Endothelial cell of hepatic sinusoid (primary cell): ENCODE measurements at regions not wholly inside any gene's neighbourhood (a gene's known extent, or its start where the extent isn't known, plus 50 kb on each side); places are given as distances from the start of the nearest gene placed in this dataset.
"Not testable (repeated sequence)": the region's sequence is repeated elsewhere in the genome, so short reads cannot be mapped to it uniquely, and the experiment has no call there.

Source experiments
- in situ Hi-C: cut with HindIII; loops from 2 replicates; pipeline ENCODE4 v1.10.0; 2017; ENCODE audit warnings: low sequenced_read_pairs

DNA sequence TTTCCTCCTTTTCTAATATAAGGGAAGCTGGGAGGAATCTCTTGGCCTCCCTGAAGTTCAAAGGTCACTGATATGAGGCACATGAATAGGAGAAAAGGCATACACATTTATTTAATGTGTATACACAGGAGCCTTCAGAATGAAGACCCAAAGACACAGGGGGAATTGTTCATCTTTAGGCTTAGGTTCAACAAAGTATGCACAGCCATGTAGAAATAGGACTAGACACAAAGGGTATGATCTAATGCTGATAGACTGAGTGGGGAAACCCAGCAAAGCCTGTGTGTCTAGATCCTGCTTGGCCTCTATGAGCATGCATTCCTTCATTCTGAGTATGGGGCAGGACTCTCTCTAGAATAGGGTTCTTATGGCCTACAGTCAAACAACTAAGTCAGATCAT, 177.1 kb upstream of the RFC3 start:
- in situ Hi-C loops: no loop called here

DNA sequence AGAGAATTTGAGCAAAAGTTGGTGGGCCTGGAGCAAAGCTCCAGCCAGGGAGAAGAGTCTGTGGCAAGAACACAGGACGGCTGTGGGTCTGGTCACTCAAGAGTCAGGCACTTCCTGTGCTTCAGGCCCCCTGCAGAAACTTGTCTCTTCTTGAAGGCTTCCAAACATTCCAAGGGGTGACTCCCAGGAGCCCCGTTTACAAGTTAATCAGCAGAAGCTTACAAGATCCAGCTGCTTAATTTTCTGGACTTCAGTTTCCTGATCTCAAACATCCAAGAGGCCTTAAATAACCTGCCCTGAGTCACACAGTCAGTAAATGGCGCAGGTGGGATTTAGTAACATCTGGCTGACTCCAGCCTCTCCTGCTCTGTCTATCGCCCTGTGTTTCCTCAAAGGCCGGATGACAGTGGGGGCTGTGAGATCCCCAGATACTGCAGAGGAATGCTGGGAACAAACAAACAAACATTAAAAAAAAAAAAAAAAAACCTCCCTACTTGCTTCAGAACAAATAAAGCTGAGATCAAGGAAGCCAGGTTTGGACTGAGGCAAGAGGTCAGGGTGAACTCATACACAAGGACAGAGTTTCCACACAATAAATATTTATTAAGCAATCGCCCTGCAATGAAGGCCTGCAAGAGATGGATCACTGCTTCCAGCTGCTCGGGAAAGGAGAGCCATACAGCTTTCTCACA, 175.4 kb upstream of the RFC3 start:
- in situ Hi-C loops: no loop called here

DNA sequence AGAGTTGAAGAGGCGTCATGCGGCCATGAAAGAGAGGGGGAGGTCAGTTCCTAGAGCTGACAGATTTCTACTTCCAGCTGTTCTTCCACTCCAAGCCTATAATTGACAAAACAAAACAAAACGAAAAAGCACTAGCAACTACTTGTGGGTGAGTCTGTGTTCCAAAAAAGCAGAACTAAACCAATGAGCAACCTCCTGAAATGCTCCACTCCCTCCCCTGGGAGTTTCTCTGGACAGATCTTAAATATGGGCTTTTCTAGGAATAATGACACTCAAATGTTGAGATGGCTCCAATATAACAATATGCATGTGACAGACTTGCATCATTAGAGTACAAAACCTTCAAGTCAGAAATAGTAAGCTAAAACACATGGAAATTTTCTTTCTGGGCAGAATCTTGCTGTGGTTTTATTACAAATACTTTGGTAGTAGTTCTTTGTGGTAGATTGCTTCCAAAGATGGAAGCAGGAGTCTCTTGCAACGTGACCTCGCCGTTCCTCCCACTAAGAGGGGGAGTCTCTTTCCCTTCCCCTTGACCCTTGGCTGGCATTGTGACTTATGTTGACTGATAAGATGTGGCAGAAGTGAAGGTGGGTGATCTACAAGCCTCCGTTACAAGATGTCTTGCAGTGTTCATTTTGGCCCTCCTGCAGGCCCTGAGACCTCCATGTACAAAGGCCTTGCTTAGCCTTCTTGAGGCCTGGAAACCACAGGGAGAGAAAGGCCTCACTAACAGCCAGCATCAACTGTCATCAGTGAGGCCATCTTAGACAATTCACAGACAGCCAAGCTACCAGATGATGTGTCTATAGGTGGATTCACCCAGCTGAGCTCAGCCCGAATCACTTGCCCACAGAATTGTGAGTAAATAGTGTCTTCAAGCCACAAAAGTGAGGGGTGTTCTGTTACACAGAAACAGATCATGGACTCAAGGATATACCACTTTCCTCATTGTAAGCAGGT, 173.1 kb upstream of the RFC3 start:
- in situ Hi-C loops: no loop called here

DNA sequence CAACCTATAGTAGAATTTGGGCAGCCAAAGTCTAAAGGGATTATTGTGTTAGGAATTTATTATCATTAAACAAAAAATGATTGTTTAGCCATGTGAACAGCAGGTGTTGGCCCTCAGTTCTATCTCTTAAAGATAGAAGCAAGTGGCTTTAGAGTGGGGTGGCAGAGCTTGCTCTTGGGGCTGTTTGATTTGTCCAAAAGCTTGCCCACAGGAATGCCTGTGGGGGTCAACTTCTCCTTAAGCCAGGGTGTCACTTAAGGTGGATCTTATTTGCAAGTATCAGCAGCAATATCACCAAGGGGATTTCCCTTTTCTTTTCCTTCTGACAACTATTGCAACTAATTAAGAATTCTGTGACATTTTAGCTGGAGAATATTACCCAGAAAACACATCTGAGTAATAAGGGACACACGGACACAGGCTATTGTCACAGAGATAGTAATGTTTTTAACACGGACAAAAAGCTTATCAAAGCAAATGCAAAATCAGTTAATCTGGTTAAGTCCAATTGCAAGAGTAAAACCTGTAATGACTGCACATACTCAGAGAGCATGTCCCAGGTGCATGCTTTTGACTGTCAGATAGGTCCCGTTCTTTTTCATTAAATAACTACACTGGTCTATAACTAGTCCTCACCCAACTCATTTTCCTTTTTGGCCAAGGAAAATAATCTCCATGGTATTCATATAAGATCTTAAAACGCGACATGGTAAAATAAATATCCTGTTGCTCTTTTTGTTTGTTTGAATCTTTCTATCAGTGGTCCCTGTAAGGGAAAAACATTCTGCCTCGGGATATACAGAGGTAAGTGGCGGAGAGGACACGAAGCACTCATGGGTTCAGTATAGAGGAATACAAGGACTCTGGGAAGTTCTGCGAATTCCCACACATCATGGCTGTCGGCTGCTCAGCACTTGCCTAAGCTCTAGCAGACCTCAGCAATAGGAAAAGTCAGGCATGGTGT, 172.1 kb upstream of the RFC3 start:
- in situ Hi-C loops: no loop called here

DNA sequence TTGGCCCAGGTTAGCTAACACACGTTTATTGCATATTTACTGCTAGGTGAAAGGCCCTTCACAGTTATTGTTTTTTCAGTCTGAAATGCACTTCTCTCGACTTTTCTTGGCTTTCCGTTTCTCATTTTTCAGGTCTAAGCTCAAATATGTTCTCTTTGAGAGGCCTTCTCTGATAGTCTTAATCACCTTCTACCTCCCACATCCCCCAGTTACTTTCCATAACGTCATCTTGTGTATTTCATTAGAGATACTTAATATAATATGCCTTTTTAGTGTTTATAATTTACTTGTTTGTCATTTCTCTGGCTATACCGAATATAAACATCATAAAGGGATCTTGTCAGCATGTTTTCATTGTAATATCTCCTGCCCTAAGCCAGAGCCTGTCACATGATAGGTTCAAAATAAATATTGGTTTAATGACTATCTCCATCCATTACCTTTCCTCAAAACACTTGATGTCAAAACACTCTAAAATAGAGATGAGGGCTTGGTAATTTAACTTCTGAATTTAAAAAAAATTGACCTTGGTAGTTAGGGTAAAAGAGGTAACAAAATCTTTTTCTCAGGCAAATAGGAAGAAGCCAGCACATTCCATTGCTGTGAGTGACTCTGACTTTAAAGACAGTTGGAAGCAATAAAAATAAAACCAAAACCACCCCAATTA, 168.6 kb upstream of the RFC3 start:
- in situ Hi-C loops: no loop called here

DNA sequence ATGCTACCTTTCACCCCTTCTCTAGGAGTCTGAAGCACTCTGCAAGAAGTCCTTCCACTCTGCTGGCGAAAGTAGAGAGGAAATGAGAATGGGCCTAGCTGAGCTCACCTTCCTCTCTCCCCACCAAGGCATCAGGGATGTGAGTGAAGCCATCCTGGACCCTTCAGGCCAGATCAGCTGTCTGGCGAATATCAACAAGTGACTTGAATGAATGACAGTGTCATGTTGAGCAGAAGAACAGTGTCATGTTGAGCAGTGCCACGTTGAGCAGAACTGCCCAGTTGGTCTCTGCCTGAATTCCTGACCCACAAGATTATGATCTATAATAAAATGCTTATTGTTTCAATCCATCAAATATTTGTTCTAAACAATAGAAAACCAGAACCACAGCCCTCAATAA, 166.2 kb upstream of the RFC3 start:
- in situ Hi-C loops: no loop called here

DNA sequence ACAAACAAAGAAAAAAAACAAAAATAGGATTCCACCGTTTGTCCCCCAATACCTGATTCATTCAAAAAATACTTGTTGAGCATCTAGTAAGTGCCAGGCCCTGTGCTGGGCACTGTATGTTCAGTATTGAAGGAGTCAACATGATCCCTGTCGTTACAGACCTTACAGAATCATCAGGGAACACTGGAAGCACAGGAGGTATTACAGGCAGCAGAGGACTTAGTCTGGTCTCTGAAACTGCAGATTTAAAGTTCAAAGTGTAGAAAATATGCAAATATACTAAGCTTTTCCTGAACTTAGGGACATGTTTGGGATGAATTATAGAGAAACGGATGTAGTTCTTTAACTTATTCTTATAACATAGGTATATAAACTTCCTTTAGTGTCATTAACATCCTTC, 160.7 kb upstream of the RFC3 start:
- in situ Hi-C loops: no loop called here

DNA sequence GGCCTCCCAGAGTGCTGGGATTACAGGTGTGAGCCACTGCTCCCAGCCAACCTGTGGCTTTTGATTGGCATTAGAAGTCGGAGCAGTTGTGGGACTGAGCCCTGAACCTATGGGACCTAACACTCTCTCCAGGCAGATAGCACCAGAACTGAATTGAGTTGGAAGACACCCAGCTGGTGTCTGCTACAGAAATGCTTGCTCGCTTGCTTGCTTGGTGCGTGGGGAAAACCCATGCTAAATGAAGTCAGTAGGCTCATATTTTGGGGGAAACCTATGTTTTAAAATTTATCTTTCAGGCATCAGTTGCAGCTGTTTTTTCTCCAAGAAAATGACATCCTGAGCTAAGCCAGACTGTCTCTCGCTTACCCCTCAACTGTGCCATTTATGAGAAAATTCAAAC, 158.5 kb upstream of the RFC3 start:
- in situ Hi-C loops: no loop called here

DNA sequence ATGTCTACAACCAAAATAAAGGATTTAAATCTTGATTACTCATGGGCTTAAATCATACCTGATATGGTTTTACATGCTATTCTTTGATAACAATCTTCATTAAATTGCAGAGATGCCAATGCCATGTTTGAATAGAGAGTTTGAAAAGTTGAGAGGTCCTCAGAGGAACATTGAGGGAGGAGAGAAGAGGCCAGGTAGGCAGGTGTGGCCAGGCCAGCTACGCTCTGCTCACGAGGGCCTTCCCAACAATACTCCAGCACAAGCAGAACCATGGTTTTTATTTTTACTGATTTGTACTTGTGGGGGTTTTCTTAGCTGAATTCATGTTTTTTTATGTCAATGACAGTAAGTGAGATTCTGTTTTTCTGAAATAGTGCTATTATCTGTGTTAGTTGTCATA, 158.1 kb upstream of the RFC3 start:
- in situ Hi-C loops: no loop called here

DNA sequence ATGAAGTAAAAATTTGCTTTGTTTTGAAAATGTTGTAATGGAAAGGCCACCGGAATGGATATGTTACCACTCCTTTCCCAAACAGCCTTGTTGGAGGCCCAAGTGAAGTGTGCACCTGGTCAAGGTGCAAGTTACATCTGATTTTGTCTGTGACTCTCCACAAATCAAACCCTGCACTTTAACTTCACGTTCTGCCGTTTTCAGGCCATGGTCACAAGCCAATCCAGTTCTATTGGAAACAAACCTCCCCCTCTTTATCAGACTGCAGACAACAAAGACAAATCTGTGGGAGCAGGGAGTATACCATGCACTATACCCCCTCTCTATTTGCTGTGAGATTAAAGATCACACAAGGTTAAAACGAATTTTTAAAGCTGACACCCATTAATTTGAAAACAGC, 155.6 kb upstream of the RFC3 start:
- in situ Hi-C loops: no loop called here

DNA sequence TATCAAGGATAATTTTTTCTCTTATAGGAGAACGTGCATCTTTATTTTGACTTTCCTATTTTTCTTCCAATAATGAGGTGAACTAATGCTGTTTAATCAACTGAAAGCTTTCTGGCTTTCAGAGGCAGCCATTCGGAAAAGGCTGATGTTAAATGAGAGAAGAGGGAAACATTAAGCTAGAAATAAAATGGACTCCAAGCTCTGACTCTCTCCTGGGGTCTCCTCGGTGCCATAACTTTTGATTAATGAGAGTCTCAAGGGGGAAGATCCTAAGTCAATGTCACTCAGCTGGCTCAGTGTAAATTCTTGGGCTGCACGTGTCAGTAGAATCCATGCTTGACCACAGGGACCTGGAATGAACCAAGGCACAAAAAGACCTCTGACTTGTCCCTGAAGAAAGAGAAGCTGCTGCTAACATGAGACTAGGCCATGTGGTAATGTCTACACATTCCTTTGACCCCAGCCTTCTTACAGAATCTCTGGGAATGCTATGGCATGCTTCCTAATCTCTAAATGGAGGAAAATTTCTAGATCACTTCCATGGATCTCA, 152.2 kb upstream of the RFC3 start:
- in situ Hi-C loops: no loop called here

DNA sequence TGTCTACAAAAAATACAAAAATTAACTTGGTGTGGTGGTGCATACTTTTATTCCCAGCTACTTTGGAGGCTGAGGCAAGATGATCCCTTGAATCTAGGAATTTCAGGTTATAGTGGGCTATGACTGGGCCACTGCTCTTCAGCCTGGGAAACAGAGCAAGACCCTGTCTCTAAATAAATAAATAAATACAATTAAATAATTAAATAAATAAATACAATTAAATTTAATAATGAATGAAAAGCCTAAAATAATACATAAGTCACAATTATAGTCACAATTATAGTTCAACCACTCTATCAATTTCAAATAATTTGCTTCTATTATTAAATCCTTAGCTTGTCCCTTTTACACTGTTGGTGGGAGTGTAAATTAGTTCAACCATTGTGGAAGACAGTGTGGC, 146.4 kb upstream of the RFC3 start:
- in situ Hi-C loops: no loop called here

DNA sequence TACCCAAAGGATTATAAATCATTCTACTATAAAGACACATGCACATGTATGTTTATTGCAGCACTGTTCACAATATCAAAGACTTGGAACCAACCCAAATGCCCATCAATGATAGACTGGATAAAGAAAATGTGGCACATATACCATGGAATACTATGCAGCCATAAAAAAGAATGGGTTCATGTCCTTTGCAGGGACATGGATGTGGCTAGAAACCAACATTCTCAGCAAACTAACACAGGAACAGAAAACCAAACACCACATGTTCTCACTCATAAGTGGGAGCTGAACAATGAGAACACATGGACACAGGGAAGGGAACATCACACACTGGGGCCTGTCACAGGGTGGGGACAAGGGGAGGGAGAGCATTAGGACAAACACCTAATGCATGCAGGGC, 145.9 kb upstream of the RFC3 start:
- in situ Hi-C loops: not testable (repeated sequence)

DNA sequence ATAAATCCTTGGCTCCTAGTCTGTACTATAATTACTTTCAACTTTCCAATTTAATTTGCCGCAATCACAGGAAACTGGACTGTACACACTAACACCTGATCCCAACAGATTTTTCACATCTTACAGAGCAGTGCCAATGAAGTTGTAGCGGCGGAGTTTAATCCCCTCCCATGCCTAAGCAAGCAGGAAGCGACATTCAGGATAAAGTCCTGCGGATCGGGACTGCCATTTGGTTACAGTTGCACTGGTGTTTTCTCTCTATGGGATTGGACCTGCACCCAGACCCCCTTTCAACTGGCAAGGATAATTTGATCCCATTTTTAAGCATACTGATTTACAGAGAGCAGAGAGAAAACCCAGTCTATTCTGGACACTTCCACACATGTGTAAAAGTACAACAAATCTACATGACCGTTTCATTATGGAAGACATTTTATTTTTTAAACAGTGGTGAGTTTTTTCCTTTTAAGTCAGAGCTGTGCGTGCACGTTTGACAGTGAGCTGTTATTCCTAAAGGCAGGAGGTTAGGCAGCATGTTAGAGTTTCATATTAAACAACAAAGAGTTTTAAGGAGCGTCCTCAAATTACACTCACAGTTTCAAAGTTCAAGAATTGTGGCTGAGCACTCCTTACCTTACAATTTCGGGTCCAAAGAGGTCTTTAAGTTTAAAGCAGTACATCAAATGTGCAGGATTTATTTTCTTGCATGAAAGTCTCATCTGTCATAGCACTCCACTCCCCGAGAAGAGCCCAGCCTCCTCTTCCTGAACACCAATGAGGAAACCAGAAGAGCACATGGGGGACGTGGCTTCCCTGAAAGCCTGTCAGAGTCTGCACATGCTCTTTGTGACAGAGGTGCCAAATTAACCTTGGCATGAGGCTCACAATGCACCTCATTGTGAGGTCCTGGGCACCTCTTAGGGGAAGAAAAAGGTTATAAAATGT, 141.6 kb upstream of the RFC3 start:
- in situ Hi-C loops: no loop called here

DNA sequence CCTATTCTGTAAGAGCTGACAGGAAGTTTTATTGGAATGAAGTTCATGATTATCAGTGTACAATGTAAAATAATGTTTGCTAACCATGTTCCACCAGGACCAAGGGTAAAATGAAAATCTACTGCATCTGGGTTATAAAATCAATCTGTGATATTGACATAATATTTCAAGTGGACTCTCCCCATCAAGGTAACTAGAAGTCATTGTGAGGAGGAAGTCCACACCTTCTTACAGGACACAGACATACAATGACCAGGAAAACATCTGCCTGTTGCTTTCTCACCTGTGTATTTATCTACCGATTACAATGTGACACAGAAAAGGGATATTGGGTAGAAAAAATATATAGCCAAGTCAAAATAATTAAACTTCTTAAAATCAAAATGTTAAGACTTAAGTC, 140.7 kb upstream of the RFC3 start:
- in situ Hi-C loops: no loop called here

DNA sequence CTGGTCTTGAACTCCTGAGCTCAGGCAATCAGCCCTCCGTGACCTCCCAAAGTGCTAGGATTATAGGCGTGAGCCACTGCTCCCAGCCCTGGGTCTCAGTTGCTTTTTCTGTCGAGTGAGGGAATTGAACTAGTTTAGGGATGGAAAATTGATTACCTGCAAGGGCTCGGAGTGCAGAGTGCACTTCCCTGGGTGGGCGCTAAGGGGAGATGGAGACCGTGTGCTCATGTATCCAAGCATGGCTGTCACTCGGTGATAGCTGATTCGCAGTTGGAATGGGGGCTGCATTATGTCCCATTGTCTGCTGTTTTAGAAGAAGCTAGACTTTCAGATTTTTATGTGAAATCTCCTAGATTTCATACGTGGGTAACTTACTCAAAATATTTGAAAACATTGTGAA, 139.9 kb upstream of the RFC3 start:
- in situ Hi-C loops: no loop called here

DNA sequence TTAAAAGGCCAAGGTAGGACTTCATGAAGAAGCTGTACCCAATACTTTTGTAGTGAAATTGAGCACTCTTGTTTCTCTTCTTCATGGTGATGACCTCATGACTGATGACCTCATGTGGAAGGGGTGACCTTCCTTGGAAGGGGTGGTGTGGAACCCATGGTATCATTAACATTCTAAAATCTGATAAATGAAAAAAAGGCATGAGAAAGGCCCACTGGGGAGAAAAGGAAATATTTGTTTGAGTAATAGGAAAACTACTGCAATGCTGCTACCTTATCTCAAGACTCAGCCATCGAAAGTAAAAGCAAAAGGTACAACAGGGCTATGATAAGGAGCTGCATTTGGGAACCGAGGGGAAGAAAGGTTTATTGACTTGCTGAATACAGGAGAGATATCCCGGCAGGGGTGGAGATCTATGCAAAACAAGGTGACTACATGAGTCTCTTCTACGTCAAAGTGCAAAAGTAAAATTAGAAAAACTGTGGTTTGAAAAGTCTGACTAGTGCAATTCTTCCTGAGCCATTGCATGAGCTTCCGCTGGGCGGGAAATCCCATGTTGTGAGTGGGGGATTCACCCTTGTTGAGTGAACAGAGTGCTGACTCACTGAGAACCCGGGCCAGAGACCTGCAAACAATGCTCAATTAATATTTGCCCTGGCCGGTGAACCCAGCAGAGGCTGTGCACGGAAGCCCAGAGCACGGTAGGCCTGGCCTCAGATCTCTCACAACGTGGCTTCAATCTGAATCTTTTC, 138.9 kb upstream of the RFC3 start:
- in situ Hi-C loops: no loop called here

DNA sequence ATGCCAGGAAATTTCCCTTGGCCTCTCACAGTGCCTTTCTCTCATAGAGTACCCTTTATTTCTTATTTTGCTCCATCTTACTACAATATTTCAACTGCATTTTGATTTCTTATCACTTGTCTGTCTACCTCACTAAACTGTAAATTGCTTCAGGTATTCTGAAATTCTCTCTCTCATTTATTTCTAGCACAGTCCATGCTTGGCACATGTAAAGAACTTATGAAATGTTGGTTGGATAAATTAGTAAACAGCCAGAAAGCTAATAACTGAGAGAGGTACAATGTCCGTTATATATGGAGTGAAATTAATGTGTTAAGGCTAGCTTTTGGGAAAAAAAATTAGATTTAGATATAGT, 138.3 kb upstream of the RFC3 start:
- in situ Hi-C loops: no loop called here
